NCI-H446 treated with DMSO at 0.1 percent for 48 hours (cell line): ENCODE measurements at regions not wholly inside any gene's neighbourhood (a gene's known extent, or its start where the extent isn't known, plus 50 kb on each side); places are given as distances from the start of the nearest gene placed in this dataset.

ENCODE experiments used
- DNase-seq: peaks from one replicate; lab custom pipeline; 2025; lab: John Stamatoyannopoulos, UW

GRCh38 chr12:107225635-107226034 is 132.3 kb upstream of the CRY1 start:
- no peak for DNase-seq

GRCh38 chr12:107226126-107226525 is 132.8 kb upstream of the CRY1 start:
- no peak for DNase-seq

- DNase-seq, result no peak
Measured at GRCh38 chr12:107228076-107228475, 134.7 kb upstream of the CRY1 start.

- no peak for DNase-seq
Measured at GRCh38 chr12:107229827-107230226, 136.5 kb upstream of the CRY1 start.

GRCh38 chr12:107231303-107231702 is 138.0 kb upstream of the CRY1 start:
- DNase-seq, result no peak

GRCh38 chr12:107233551-107233950 is 140.2 kb upstream of the CRY1 start:
- DNase-seq, result no peak

- no peak for DNase-seq
Measured at GRCh38 chr12:107235600-107235999, 142.3 kb upstream of the CRY1 start.

GRCh38 chr12:107236824-107237511 is 143.6 kb upstream of the CRY1 start:
- DNase-seq, result no peak

- DNase-seq, result no peak
Measured at GRCh38 chr12:107238296-107238695, 144.9 kb upstream of the CRY1 start.

GRCh38 chr12:107241411-107241810 is 148.1 kb upstream of the CRY1 start:
- no peak for DNase-seq

- DNase-seq, result no peak
Measured at GRCh38 chr12:107242189-107242588, 148.8 kb upstream of the CRY1 start.

GRCh38 chr12:107243341-107243740 is 150.0 kb upstream of the CRY1 start:
- DNase-seq, result no peak

- no peak for DNase-seq
Measured at GRCh38 chr12:107244584-107244983, 151.2 kb upstream of the CRY1 start.

- no peak for DNase-seq
Measured at GRCh38 chr12:107247650-107248049, 154.3 kb upstream of the CRY1 start.

GRCh38 chr12:107248187-107248586 is 154.8 kb upstream of the CRY1 start:
- no peak for DNase-seq

- no peak for DNase-seq
Measured at GRCh38 chr12:107251288-107251687, 157.9 kb upstream of the CRY1 start.

- DNase-seq, result no peak
Measured at GRCh38 chr12:107253361-107253760, 160.0 kb upstream of the CRY1 start.

GRCh38 chr12:107254258-107254856 is 161.0 kb upstream of the CRY1 start:
- DNase-seq, result no peak

GRCh38 chr12:107258780-107259179 is 165.4 kb upstream of the CRY1 start:
- DNase-seq, result no peak

GRCh38 chr12:107263980-107264379 is 170.6 kb upstream of the CRY1 start:
- no peak for DNase-seq

- DNase-seq, result no peak
Measured at GRCh38 chr12:107264667-107265066, 171.3 kb upstream of the CRY1 start.

- no peak for DNase-seq
Measured at GRCh38 chr12:107267604-107268003, 174.3 kb upstream of the CRY1 start.

- no peak for DNase-seq
Measured at GRCh38 chr12:107271523-107271922, 178.2 kb upstream of the CRY1 start.

- no peak for DNase-seq
Measured at GRCh38 chr12:107275530-107275929, 182.2 kb upstream of the CRY1 start.
